Mesenchymal stem cell (in vitro differentiated cells and primary cell): ENCODE measurements at regions not wholly inside any gene's neighbourhood (a gene's known extent, or its start where the extent isn't known, plus 50 kb on each side); places are given as distances from the start of the nearest gene placed in this dataset.
A peak's percentile ranks its signal among the peaks of the same experiment; 100 is the strongest.

Source experiments
- DNase-seq: peaks from one replicate; pipeline ENCODE4 v3.0.0-alpha.2; 2013
- H2AFZ ChIP-seq: one replicate; pipeline ENCODE4 v1.6.1; 2013; ENCODE audit warnings: low read depth, mild to moderate bottlenecking, control low read depth, inconsistent platforms, low read length, moderate library complexity
- H2AK5ac ChIP-seq: 2 replicates; pipeline ENCODE4 v1.6.1; 2013; ENCODE audit warnings: low read length, moderate library complexity, mild to moderate bottlenecking, inconsistent platforms; ENCODE audit not compliant: severe bottlenecking
- H2BK120ac ChIP-seq: one replicate; pipeline ENCODE4 v1.6.1; 2013; ENCODE audit warnings: low read depth, mild to moderate bottlenecking, inconsistent platforms, low read length, moderate library complexity
- H2BK12ac ChIP-seq, 2 experiments: one replicate each; pipeline ENCODE4 v1.6.1; 2013; ENCODE audit warnings: inconsistent platforms in 2 of 2, low read length in 2 of 2, mild to moderate bottlenecking in 2 of 2, moderate library complexity in 2 of 2, control low read depth in 1 of 2
- H2BK15ac ChIP-seq: one replicate; pipeline ENCODE4 v1.6.1; 2013; ENCODE audit warnings: mild to moderate bottlenecking, low read depth, inconsistent platforms; ENCODE audit not compliant: poor library complexity, severe bottlenecking
- H2BK5ac ChIP-seq: 2 replicates; pipeline ENCODE4 v1.6.1; 2013; ENCODE audit warnings: low read depth, mild to moderate bottlenecking, low read length, control low read depth, inconsistent platforms; ENCODE audit not compliant: poor library complexity, severe bottlenecking
- H3K14ac ChIP-seq, 2 experiments: one replicate each; pipeline ENCODE4 v1.6.1; 2013; ENCODE audit warnings: inconsistent platforms in 2 of 2, low read length in 2 of 2, control low read depth in 1 of 2, mild to moderate bottlenecking in 1 of 2, moderate library complexity in 1 of 2
- H3K18ac ChIP-seq, 2 experiments: one replicate each; pipeline ENCODE4 v1.6.1; 2013; ENCODE audit warnings: inconsistent platforms in 2 of 2, low read length in 2 of 2, control low read depth in 1 of 2, low read depth in 1 of 2, mild to moderate bottlenecking in 1 of 2
- H3K23ac ChIP-seq, 2 experiments: one replicate each; pipeline ENCODE4 v1.6.1; 2013; ENCODE audit warnings: inconsistent platforms in 2 of 2, low read length in 2 of 2, mild to moderate bottlenecking in 2 of 2, moderate library complexity in 2 of 2, control low read depth in 1 of 2
- H3K27ac ChIP-seq: 2 replicates; pipeline ENCODE4 v1.5.1; 2013; ENCODE audit warnings: mild to moderate bottlenecking, moderate library complexity, low read length, control low read depth, inconsistent platforms; ENCODE audit not compliant: poor library complexity, severe bottlenecking
- H3K27me3 ChIP-seq, 2 experiments: 2 replicates each; pipeline versions ENCODE4 v1.6.1 to v1.7.0; 2013; ENCODE audit warnings: low read length in 2 of 2, mild to moderate bottlenecking in 2 of 2, moderate library complexity in 2 of 2, control low read depth in 1 of 2, inconsistent platforms in 1 of 2; ENCODE audit not compliant: control insufficient read depth in 1 of 2, insufficient read depth in 1 of 2
- H3K36me3 ChIP-seq, 2 experiments: 2 replicates each; pipeline versions ENCODE4 v1.6.1 to v1.7.0; 2013; ENCODE audit warnings: low read length in 2 of 2, control low read depth in 1 of 2, inconsistent platforms in 1 of 2, low read depth in 1 of 2, mild to moderate bottlenecking in 1 of 2; ENCODE audit not compliant: insufficient read depth in 2 of 2, control insufficient read depth in 1 of 2
- H3K4ac ChIP-seq, 2 experiments: one replicate each; pipeline ENCODE4 v1.6.1; 2013; ENCODE audit warnings: inconsistent platforms in 2 of 2, low read length in 2 of 2, mild to moderate bottlenecking in 2 of 2, moderate library complexity in 2 of 2, control low read depth in 1 of 2, low read depth in 1 of 2
- H3K4me1 ChIP-seq: 2 replicates; pipeline ENCODE4 v1.6.1; 2013; ENCODE audit warnings: low read depth, low read length, control low read depth; ENCODE audit not compliant: control insufficient read depth, insufficient read depth
- H3K4me2 ChIP-seq: 2 replicates; pipeline ENCODE4 v1.6.1; 2013; ENCODE audit warnings: low read length, mild to moderate bottlenecking, inconsistent platforms; ENCODE audit not compliant: poor library complexity, severe bottlenecking
- H3K4me3 ChIP-seq, 2 experiments: 2 replicates each; pipeline versions ENCODE4 v1.5.1 to v1.7.0; 2013; ENCODE audit warnings: low read length in 2 of 2, mild to moderate bottlenecking in 2 of 2, control low read depth in 1 of 2, low read depth in 1 of 2; ENCODE audit not compliant: insufficient read depth in 1 of 2
- H3K79me1 ChIP-seq: replicated peaks from 2 replicates; pipeline ENCODE4 v1.6.1; 2013; ENCODE audit warnings: mild to moderate bottlenecking, control low read depth, low read length, inconsistent platforms; ENCODE audit not compliant: poor library complexity, severe bottlenecking
- H3K9ac ChIP-seq: 2 replicates; pipeline ENCODE4 v1.7.0; 2013; ENCODE audit warnings: mild to moderate bottlenecking, low read length, moderate library complexity
- H3K9me3 ChIP-seq: 2 replicates; pipeline ENCODE4 v1.7.0; 2013; ENCODE audit warnings: mild to moderate bottlenecking, low read length; ENCODE audit not compliant: control insufficient read depth
- H4K8ac ChIP-seq: one replicate; pipeline ENCODE4 v1.6.1; 2013; ENCODE audit warnings: inconsistent platforms, mild to moderate bottlenecking, low read length, moderate library complexity
- H4K91ac ChIP-seq: one replicate; pipeline ENCODE4 v1.6.1; 2013; ENCODE audit warnings: mild to moderate bottlenecking, low read length, inconsistent platforms
- WGBS: methylation state at CpG from one replicate; pipeline ENCODE4 v1.1.7; 2013; ENCODE audit warnings: mixed read lengths; 5-methylcytosine and 5-hydroxymethylcytosine counted together

- Histone ChIP-seq H3K4me2 (no peak overlapping the region), H3K14ac (no peak overlapping the region), H3K9ac (peak overlapping the region; percentile 27), H2AFZ (no peak overlapping the region), H2BK120ac (no peak overlapping the region), H3K4ac (no peak overlapping the region), H2AK5ac (no peak overlapping the region), H3K4me3 (no peak overlapping the region), H3K27me3 (no peaks in the 10 kb centered on the region), H3K27ac (no peak overlapping the region), H4K91ac (no peak overlapping the region), H3K18ac (no peak overlapping the region), H2BK12ac (no peak overlapping the region), H3K36me3 (no peaks in the 10 kb centered on the region), H3K4me1 (peaks cover 2% of the 10 kb centered on the region), H3K23ac (no peak overlapping the region), H2BK5ac (no peak overlapping the region), H2BK15ac (no peak overlapping the region), H3K9me3 (no peaks in the 10 kb centered on the region), H3K79me1 (no peaks in the 10 kb centered on the region), H4K8ac (no peak overlapping the region)
- no peak for DNase-seq
Measured at GRCh38 chr2:191581003-191581402, 96.9 kb upstream of the NABP1 start.

- H3K9ac ChIP-seq: peak overlapping the region; percentile 39
- no peak overlapping the region for H4K91ac ChIP-seq
- no peaks in the 10 kb centered on the region for H3K9me3 ChIP-seq
- no peak overlapping the region for H3K4me2 ChIP-seq
- H3K27ac ChIP-seq: peak overlapping the region; percentile 74
- H3K23ac ChIP-seq: no peak overlapping the region
- H3K4ac ChIP-seq: no peak overlapping the region
- H3K36me3 ChIP-seq: no peaks in the 10 kb centered on the region
- H4K8ac ChIP-seq: no peak overlapping the region
- H3K4me3 ChIP-seq: no peak overlapping the region
- H2BK15ac ChIP-seq: no peak overlapping the region
- H3K14ac ChIP-seq: no peak overlapping the region
- peak; percentile 62 for DNase-seq
- no peaks in the 10 kb centered on the region for H3K27me3 ChIP-seq
- H3K18ac ChIP-seq: no peak overlapping the region
- no peaks in the 10 kb centered on the region for H3K79me1 ChIP-seq
- no peak overlapping the region for H2AK5ac ChIP-seq
- H2BK120ac ChIP-seq: no peak overlapping the region
- H2AFZ ChIP-seq: no peak overlapping the region
- no peak overlapping the region for H2BK12ac ChIP-seq
- H2BK5ac ChIP-seq: no peak overlapping the region
- H3K4me1 ChIP-seq: peaks cover 2% of the 10 kb centered on the region
Measured at GRCh38 chr2:191582355-191582754, 95.6 kb upstream of the NABP1 start.

GRCh38 chr2:191591025-191591424 lies 86.9 kb upstream of the NABP1 start:
- no peak overlapping the region for H3K27ac ChIP-seq
- H2BK5ac ChIP-seq: no peak overlapping the region
- H2AK5ac ChIP-seq: no peak overlapping the region
- H3K23ac ChIP-seq: no peak overlapping the region
- H3K79me1 ChIP-seq: no peaks in the 10 kb centered on the region
- H3K27me3 ChIP-seq: no peaks in the 10 kb centered on the region
- 87% methylated on average over 6 of the region's 6 CpGs for WGBS
- H2AFZ ChIP-seq: no peak overlapping the region
- H3K4me2 ChIP-seq: no peak overlapping the region
- H3K4me3 ChIP-seq: no peak overlapping the region
- no peak for DNase-seq
- H4K8ac ChIP-seq: no peak overlapping the region
- H2BK15ac ChIP-seq: no peak overlapping the region
- H3K4ac ChIP-seq: no peak overlapping the region
- H3K9ac ChIP-seq: no peak overlapping the region
- no peak overlapping the region for H3K14ac ChIP-seq
- no peak overlapping the region for H4K91ac ChIP-seq
- no peak overlapping the region for H2BK120ac ChIP-seq
- no peaks in the 10 kb centered on the region for H3K9me3 ChIP-seq
- H3K18ac ChIP-seq: no peak overlapping the region
- no peak overlapping the region for H2BK12ac ChIP-seq
- peaks cover 2% of the 10 kb centered on the region for H3K4me1 ChIP-seq
- no peaks in the 10 kb centered on the region for H3K36me3 ChIP-seq

- 74% methylated on average over 5 of the region's 5 CpGs for WGBS
- no peaks in the 10 kb centered on the region for H3K36me3 ChIP-seq
- peak overlapping the region; percentile 57 for H2AK5ac ChIP-seq
- no peak overlapping the region for H3K18ac ChIP-seq
- H3K14ac ChIP-seq: no peak overlapping the region
- no peak overlapping the region for H3K4ac ChIP-seq
- H2AFZ ChIP-seq: no peak overlapping the region
- peak overlapping the region; percentile 28 for H3K27ac ChIP-seq
- no peak overlapping the region for H4K91ac ChIP-seq
- H3K27me3 ChIP-seq: no peaks in the 10 kb centered on the region
- peaks cover 2% of the 10 kb centered on the region for H3K4me1 ChIP-seq
- no peaks in the 10 kb centered on the region for H3K79me1 ChIP-seq
- H2BK120ac ChIP-seq: no peak overlapping the region
- no peak overlapping the region for H3K9ac ChIP-seq
- H2BK15ac ChIP-seq: no peak overlapping the region
- H2BK5ac ChIP-seq: no peak overlapping the region
- DNase-seq: no peak
- H3K4me2 ChIP-seq: no peak overlapping the region
- H3K23ac ChIP-seq: no peak overlapping the region
- H3K9me3 ChIP-seq: no peaks in the 10 kb centered on the region
- no peak overlapping the region for H4K8ac ChIP-seq
- no peak overlapping the region for H2BK12ac ChIP-seq
- no peak overlapping the region for H3K4me3 ChIP-seq
Measured at GRCh38 chr2:191593622-191594385, 84.1 kb upstream of the NABP1 start.
